Fibroblast of skin of left quadriceps (primary cell): ENCODE measurements at regions not wholly inside any gene's neighbourhood (a gene's known extent, or its start where the extent isn't known, plus 50 kb on each side); places are given as distances from the start of the nearest gene placed in this dataset.

Source experiments
- DNase-seq, 2 experiments: peaks; one replicate each; pipeline ENCODE4 v3.0.0-alpha.2; 2013; ENCODE audit warnings: low read depth in 2 of 2

- no peak for DNase-seq
Measured at GRCh38 chr12:89185889-89186288, 166.4 kb downstream of the DUSP6 start.

GRCh38 chr12:89185181-89185580 is 167.1 kb downstream of the DUSP6 start:
- no peak for DNase-seq

- DNase-seq, result no peak
Measured at GRCh38 chr12:89183985-89184435, 168.3 kb downstream of the DUSP6 start.

- DNase-seq, result peak; percentile 44 to 47
Measured at GRCh38 chr12:89181271-89181920, 170.9 kb downstream of the DUSP6 start.

GRCh38 chr12:89180496-89180895 is 171.8 kb downstream of the DUSP6 start:
- no peak for DNase-seq

GRCh38 chr12:89179983-89180382 is 172.3 kb downstream of the DUSP6 start:
- peak; percentile 87 to 88 for DNase-seq

GRCh38 chr12:89179245-89179644 is 173.1 kb downstream of the DUSP6 start:
- DNase-seq, result no peak

GRCh38 chr12:89177802-89178395 is 174.4 kb downstream of the DUSP6 start:
- DNase-seq, result no peak

GRCh38 chr12:89176676-89177075 is 175.6 kb downstream of the DUSP6 start:
- no peak for DNase-seq

- DNase-seq, result no peak
Measured at GRCh38 chr12:89173678-89174077, 178.6 kb downstream of the DUSP6 start.

- DNase-seq, result no peak
Measured at GRCh38 chr12:89173096-89173495, 179.2 kb downstream of the DUSP6 start.

GRCh38 chr12:89172224-89172623 is 180.1 kb downstream of the DUSP6 start:
- DNase-seq, result no peak

- DNase-seq, result no peak
Measured at GRCh38 chr12:89169321-89169720, 183.0 kb downstream of the DUSP6 start.

GRCh38 chr12:89167986-89168385 is 184.3 kb downstream of the DUSP6 start:
- DNase-seq, result no peak

GRCh38 chr12:89166525-89166934 is 185.8 kb downstream of the DUSP6 start:
- no peak for DNase-seq

- no peak for DNase-seq
Measured at GRCh38 chr12:89166121-89166520, 186.2 kb downstream of the DUSP6 start.

GRCh38 chr12:89165703-89166102 is 186.6 kb downstream of the DUSP6 start:
- no peak for DNase-seq

- no peak for DNase-seq
Measured at GRCh38 chr12:89163918-89164317, 188.4 kb downstream of the DUSP6 start.

GRCh38 chr12:89162589-89163261 is 189.6 kb downstream of the DUSP6 start:
- peak; percentile 99 for DNase-seq

- DNase-seq, result no peak
Measured at GRCh38 chr12:89161557-89161956, 190.7 kb downstream of the DUSP6 start.

- DNase-seq, result peak; percentile 77 to 84
Measured at GRCh38 chr12:89160716-89161123, 191.6 kb downstream of the DUSP6 start.

GRCh38 chr12:89157413-89157812 is 194.9 kb downstream of the DUSP6 start:
- DNase-seq, result no peak

GRCh38 chr12:89156862-89157262 is 195.4 kb downstream of the DUSP6 start:
- DNase-seq, result peak; percentile 66 to 67
